Neural cell (in vitro differentiated cells): ENCODE measurements at regions not wholly inside any gene's neighbourhood (a gene's known extent, or its start where the extent isn't known, plus 50 kb on each side); places are given as distances from the start of the nearest gene placed in this dataset.

Experiments used
- H2AFZ ChIP-seq: fragments of 200-600, 300-800 bp; sonication (generic), shearing (Covaris generic); 2 replicates; pipeline ENCODE4 v1.6.0; 2014; ENCODE audit warnings: low read depth, mild to moderate bottlenecking, antibody characterized with exemption, low read length, moderate library complexity
- H3F3A ChIP-seq: fragments of 200-600 bp; shearing (Covaris generic); 2 replicates; pipeline ENCODE4 v1.6.1; 2016; ENCODE audit warnings: mild to moderate bottlenecking, moderate library complexity, mixed read lengths, antibody characterized with exemption, low read length; ENCODE audit not compliant: insufficient read depth, poor library complexity, severe bottlenecking
- H3K27ac ChIP-seq: fragments of 200-600, 300-800 bp; sonication (generic), shearing (Covaris generic); 2 replicates; pipeline ENCODE4 v1.5.1; 2014; ENCODE audit warnings: mild to moderate bottlenecking, low read length, moderate library complexity
- H3K27me3 ChIP-seq: fragments of 300-800, 200-600 bp; sonication (generic), shearing (Covaris generic); 2 replicates; pipeline ENCODE4 v1.6.0; 2014; ENCODE audit warnings: mild to moderate bottlenecking, low read depth, low read length, moderate library complexity; ENCODE audit not compliant: insufficient read depth
- H3K36me3 ChIP-seq: fragments of 300-800, 200-600 bp; sonication (generic), shearing (Covaris generic); 2 replicates; pipeline ENCODE4 v1.5.1; 2014; ENCODE audit warnings: mild to moderate bottlenecking, antibody characterized with exemption, low read length, moderate library complexity; ENCODE audit not compliant: insufficient read depth
- H3K4me2 ChIP-seq: fragments of 300-800, 200-600 bp; sonication (generic), shearing (Covaris generic); 2 replicates; pipeline ENCODE4 v1.6.0; 2014; ENCODE audit warnings: mild to moderate bottlenecking, low read length
- H3K4me3 ChIP-seq: fragments of 300-800, 200-600 bp; sonication (generic), shearing (Covaris generic); 2 replicates; pipeline ENCODE4 v1.5.1; 2014; ENCODE audit warnings: mild to moderate bottlenecking, low read length, moderate library complexity
- H3K79me2 ChIP-seq: fragments of 200-600 bp; shearing (Covaris generic); replicated peaks from 2 replicates; pipeline ENCODE4 v1.6.0; 2014; ENCODE audit warnings: mild to moderate bottlenecking, low read length, moderate library complexity; ENCODE audit not compliant: insufficient read depth
- H3K9ac ChIP-seq: fragments of 300-800, 200-600 bp; sonication (generic), shearing (Covaris generic); 2 replicates; pipeline ENCODE4 v1.6.1; 2016; ENCODE audit warnings: mild to moderate bottlenecking, low read length, mixed read lengths
- H3K9me2 ChIP-seq: fragments of 200-600 bp; shearing (Covaris generic); 2 replicates; pipeline ENCODE4 v1.6.1; 2016; ENCODE audit warnings: mild to moderate bottlenecking, low read length, mixed read lengths; ENCODE audit not compliant: insufficient read depth
- H3K9me3 ChIP-seq: fragments of 200-600, 300-800 bp; sonication (generic), shearing (Covaris generic); 2 replicates; pipeline ENCODE4 v1.6.1; 2016; ENCODE audit warnings: mild to moderate bottlenecking, mixed run types, low read length, moderate library complexity, mixed read lengths
- H4K20me1 ChIP-seq: fragments of 200-600 bp; shearing (Covaris generic); 2 replicates; pipeline ENCODE4 v1.6.1; 2016; ENCODE audit warnings: mild to moderate bottlenecking, mixed run types; ENCODE audit not compliant: insufficient read depth
- EP300 ChIP-seq: fragments of 450-650 bp; conservative IDR thresholded peaks from 2 replicates; pipeline ENCODE4 v1.6.1; 2014; ENCODE audit warnings: antibody characterized with exemption, mild to moderate bottlenecking, moderate library complexity; ENCODE audit not compliant: poor library complexity, severe bottlenecking
- EZH2 ChIP-seq: fragments of 200-600, 300-800 bp; shearing (Covaris generic), sonication (generic); IDR thresholded peaks from 2 replicates; pipeline ENCODE4 v1.6.1; 2014; ENCODE audit warnings: antibody characterized with exemption, low read length, borderline replicate concordance, mild to moderate bottlenecking; ENCODE audit not compliant: insufficient read depth, poor library complexity, severe bottlenecking
- MXI1 ChIP-seq: fragments of 450-650 bp; conservative IDR thresholded peaks from 2 replicates; pipeline ENCODE4 v1.6.1; 2014; ENCODE audit warnings: antibody characterized with exemption, mild to moderate bottlenecking; ENCODE audit not compliant: poor library complexity, severe bottlenecking
- POLR2AphosphoS5 ChIP-seq: IDR thresholded peaks from 2 replicates; pipeline ENCODE4 v1.6.1; 2012
- RAD21 ChIP-seq: fragments of 450-650 bp; conservative IDR thresholded peaks from 2 replicates; pipeline ENCODE4 v1.6.1; 2014; ENCODE audit warnings: antibody characterized with exemption, mild to moderate bottlenecking, moderate library complexity
- SMC3 ChIP-seq: fragments of 450-650 bp; conservative IDR thresholded peaks from 2 replicates; pipeline ENCODE4 v1.6.1; 2014; ENCODE audit warnings: antibody characterized with exemption, mild to moderate bottlenecking, moderate library complexity; ENCODE audit not compliant: poor library complexity
- TAF1 ChIP-seq: IDR thresholded peaks from 2 replicates; pipeline ENCODE4 v1.6.1; 2012; ENCODE audit warnings: low read depth
- TF ChIP-seq, protein P1 (sequence below): IDR thresholded peaks from 2 replicates; pipeline ENCODE4 v1.6.1; 2012; ENCODE audit warnings: borderline replicate concordance
- TF ChIP-seq, protein P2 (sequence below): fragments of 450-650 bp; IDR thresholded peaks from 2 replicates; pipeline ENCODE4 v1.5.1; 2014; ENCODE audit warnings: antibody characterized with exemption, mild to moderate bottlenecking, moderate library complexity; ENCODE audit not compliant: poor library complexity, severe bottlenecking

DNA sequence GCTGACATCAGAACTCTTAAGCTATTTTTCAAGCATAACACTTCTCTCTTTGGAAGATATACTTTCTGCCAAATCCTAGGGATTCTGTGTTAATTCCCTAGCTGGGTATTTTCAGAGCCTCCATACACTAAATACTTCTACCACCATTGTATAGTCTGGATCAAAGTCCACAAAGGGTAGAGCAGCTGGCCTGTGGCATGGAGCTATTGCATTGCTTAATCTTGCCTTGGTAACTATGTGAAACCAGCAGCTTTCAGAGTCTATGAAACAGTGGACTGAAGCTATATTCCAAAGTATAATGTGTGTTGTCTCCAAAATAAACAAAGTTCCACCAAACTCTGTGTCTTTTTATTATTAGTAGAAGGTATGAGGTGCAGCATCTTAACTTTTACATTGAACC, 296.9 kb upstream of the CDH19 start:
- Histone ChIP-seq H3K27ac (no peak overlapping the region), H3K9me2 (no peaks in the 10 kb centered on the region), H3K4me3 (no peak overlapping the region), H3K4me2 (no peak overlapping the region), H3K79me2 (no peaks in the 10 kb centered on the region), H3K27me3 (no peaks in the 10 kb centered on the region), H3F3A (no peaks in the 10 kb centered on the region), H3K9me3 (no peaks in the 10 kb centered on the region), H2AFZ (no peak overlapping the region), H3K9ac (no peak overlapping the region), H3K36me3 (no peaks in the 10 kb centered on the region), H4K20me1 (no peaks in the 10 kb centered on the region)
- no peak for TF ChIP-seq EZH2
- no peak for TF ChIP-seq POLR2AphosphoS5
- TF ChIP-seq RAD21, result no peak
- TF ChIP-seq, protein P1, sequence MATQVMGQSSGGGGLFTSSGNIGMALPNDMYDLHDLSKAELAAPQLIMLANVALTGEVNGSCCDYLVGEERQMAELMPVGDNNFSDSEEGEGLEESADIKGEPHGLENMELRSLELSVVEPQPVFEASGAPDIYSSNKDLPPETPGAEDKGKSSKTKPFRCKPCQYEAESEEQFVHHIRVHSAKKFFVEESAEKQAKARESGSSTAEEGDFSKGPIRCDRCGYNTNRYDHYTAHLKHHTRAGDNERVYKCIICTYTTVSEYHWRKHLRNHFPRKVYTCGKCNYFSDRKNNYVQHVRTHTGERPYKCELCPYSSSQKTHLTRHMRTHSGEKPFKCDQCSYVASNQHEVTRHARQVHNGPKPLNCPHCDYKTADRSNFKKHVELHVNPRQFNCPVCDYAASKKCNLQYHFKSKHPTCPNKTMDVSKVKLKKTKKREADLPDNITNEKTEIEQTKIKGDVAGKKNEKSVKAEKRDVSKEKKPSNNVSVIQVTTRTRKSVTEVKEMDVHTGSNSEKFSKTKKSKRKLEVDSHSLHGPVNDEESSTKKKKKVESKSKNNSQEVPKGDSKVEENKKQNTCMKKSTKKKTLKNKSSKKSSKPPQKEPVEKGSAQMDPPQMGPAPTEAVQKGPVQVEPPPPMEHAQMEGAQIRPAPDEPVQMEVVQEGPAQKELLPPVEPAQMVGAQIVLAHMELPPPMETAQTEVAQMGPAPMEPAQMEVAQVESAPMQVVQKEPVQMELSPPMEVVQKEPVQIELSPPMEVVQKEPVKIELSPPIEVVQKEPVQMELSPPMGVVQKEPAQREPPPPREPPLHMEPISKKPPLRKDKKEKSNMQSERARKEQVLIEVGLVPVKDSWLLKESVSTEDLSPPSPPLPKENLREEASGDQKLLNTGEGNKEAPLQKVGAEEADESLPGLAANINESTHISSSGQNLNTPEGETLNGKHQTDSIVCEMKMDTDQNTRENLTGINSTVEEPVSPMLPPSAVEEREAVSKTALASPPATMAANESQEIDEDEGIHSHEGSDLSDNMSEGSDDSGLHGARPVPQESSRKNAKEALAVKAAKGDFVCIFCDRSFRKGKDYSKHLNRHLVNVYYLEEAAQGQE, result no peak
- no peak for TF ChIP-seq MXI1
- TF ChIP-seq EP300, result no peak
- TF ChIP-seq SMC3, result no peak
- TF ChIP-seq, protein P2, sequence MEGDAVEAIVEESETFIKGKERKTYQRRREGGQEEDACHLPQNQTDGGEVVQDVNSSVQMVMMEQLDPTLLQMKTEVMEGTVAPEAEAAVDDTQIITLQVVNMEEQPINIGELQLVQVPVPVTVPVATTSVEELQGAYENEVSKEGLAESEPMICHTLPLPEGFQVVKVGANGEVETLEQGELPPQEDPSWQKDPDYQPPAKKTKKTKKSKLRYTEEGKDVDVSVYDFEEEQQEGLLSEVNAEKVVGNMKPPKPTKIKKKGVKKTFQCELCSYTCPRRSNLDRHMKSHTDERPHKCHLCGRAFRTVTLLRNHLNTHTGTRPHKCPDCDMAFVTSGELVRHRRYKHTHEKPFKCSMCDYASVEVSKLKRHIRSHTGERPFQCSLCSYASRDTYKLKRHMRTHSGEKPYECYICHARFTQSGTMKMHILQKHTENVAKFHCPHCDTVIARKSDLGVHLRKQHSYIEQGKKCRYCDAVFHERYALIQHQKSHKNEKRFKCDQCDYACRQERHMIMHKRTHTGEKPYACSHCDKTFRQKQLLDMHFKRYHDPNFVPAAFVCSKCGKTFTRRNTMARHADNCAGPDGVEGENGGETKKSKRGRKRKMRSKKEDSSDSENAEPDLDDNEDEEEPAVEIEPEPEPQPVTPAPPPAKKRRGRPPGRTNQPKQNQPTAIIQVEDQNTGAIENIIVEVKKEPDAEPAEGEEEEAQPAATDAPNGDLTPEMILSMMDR, result no peak
- no peak for TF ChIP-seq TAF1

DNA sequence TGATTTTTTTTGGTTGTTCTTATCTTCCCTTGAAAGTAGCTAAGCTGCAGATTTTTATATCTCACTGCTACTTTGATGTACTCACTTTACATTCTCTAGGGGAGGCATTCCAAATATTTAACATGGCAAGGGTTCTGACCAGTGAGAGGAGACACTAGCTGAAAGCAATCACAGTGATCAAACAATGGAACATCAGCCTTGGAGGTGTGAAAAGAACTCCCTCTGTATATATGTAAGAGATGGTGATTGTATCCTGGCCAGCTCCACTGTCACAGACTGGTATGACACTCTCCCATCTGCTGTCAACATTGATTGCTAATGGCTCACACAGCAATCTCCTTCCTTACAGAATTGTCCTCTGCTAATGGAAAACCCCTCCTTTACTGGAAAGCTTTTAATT, 291.7 kb upstream of the CDH19 start:
- no peaks in the 10 kb centered on the region for H3K79me2 ChIP-seq
- no peak overlapping the region for H3K27ac ChIP-seq
- no peaks in the 10 kb centered on the region for H3K27me3 ChIP-seq
- H3K4me3 ChIP-seq, result no peak overlapping the region
- H3K36me3 ChIP-seq, result no peaks in the 10 kb centered on the region
- H3F3A ChIP-seq, result no peaks in the 10 kb centered on the region
- no peak overlapping the region for H3K9ac ChIP-seq
- no peaks in the 10 kb centered on the region for H3K9me3 ChIP-seq
- H3K9me2 ChIP-seq, result no peaks in the 10 kb centered on the region
- no peak for TF ChIP-seq MXI1
- TF ChIP-seq, protein P1, result no peak
- TF ChIP-seq EP300, result no peak
- no peaks in the 10 kb centered on the region for H4K20me1 ChIP-seq
- no peak overlapping the region for H2AFZ ChIP-seq
- H3K4me2 ChIP-seq, result no peak overlapping the region
